Small intestine (tissue), 7 donors: ENCODE measurements at regions not wholly inside any gene's neighbourhood (a gene's known extent, or its start where the extent isn't known, plus 50 kb on each side); places are given as distances from the start of the nearest gene placed in this dataset.

Experiments
- DNase-seq, 2 donors: peaks; one replicate each; pipeline versions ENCODE4 v3.0.0 to v3.0.0-alpha.2; 2013
- FAIRE-seq: peaks from 2 replicates; lab custom pipeline; 2012; peaks lifted over from hg19 to GRCh38; lab: Jason Lieb, UNC
- H3K27ac ChIP-seq, 3 donors: one replicate each; pipeline ENCODE4 v1.5.1; 2013; ENCODE audit warnings: low read length in 2 of 3, mild to moderate bottlenecking in 2 of 3, control low read depth in 1 of 3, inconsistent platforms in 1 of 3, low read depth in 1 of 3, moderate library complexity in 1 of 3
- H3K27me3 ChIP-seq, 3 donors: one replicate each; pipeline ENCODE4 v1.6.1; 2013; ENCODE audit warnings: low read length in 3 of 3, inconsistent platforms in 1 of 3; ENCODE audit not compliant: control insufficient read depth in 3 of 3, insufficient read depth in 3 of 3
- H3K36me3 ChIP-seq, 3 donors: one replicate each; pipeline ENCODE4 v1.6.1; 2013; ENCODE audit warnings: low read length in 3 of 3, inconsistent platforms in 1 of 3, low read depth in 1 of 3, mild to moderate bottlenecking in 1 of 3, moderate library complexity in 1 of 3; ENCODE audit not compliant: control insufficient read depth in 3 of 3, insufficient read depth in 2 of 3
- H3K4me1 ChIP-seq, 3 donors: one replicate each; pipeline ENCODE4 v1.6.1; 2013; ENCODE audit warnings: low read length in 2 of 3, inconsistent platforms in 1 of 3, low read depth in 1 of 3, mild to moderate bottlenecking in 1 of 3, moderate library complexity in 1 of 3; ENCODE audit not compliant: control insufficient read depth in 3 of 3, insufficient read depth in 2 of 3
- H3K4me3 ChIP-seq, 3 donors: one replicate each; pipeline ENCODE4 v1.5.1; 2013; ENCODE audit warnings: low read length in 3 of 3, control low read depth in 1 of 3, inconsistent platforms in 1 of 3, low read depth in 1 of 3, mild to moderate bottlenecking in 1 of 3, moderate library complexity in 1 of 3
- H3K9me3 ChIP-seq, 2 donors: one replicate each; pipeline ENCODE4 v1.6.1; 2013; ENCODE audit warnings: low read depth in 1 of 2, low read length in 1 of 2; ENCODE audit not compliant: control insufficient read depth in 2 of 2, insufficient read depth in 1 of 2
- WGBS, 3 donors: extraction: QIAGEN DNeasy Blood & Tissue Kit; methylation state at CpG; one replicate each; pipeline ENCODE4 v1.1.7; 2013; 5-methylcytosine and 5-hydroxymethylcytosine counted together
- donor health status: healthy with polysubstance abuse.
- donor health status: control.
- donor health status: control.
- donor health status: Bipolar disorder and iron deficiency.
- donor health status: healthy.

DNA sequence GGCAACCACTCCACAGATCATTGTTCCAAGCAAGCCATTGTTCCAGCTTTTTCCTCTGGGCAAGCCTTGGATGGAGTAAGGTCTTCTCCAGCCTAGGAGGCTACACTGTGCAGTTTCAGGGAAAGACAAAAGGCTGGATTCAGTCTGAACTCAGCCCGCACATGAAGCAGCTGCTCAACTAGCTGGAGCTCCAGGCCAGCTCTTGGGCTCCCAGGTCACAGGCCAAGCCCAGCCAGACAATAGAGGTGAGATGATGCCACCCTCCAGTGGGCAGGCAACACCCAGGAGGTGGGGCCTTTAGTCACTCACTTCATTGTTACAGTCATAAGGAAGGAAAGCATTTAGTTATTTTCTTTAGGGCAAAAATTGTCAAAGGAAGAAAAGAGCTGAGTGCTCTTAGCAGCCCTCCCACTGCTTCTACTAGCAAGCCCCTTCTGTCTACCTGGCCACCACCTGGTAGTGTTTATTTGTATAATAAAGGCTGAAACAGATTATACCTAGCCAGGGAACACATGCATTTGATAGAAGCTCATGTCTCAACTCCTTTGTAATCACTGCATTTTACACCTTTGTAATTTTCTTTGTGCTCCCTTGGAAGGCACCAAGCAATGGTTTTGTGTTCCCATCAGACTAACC, 253.4 kb downstream of the WDR11 start:
- Histone ChIP-seq H3K4me1 (peaks cover 0 to 10% (median 0%) of the 10 kb centered on the region in 3 donors), H3K36me3 (no peaks in the 10 kb centered on the region), H3K27me3 (no peaks in the 10 kb centered on the region), H3K9me3 (peaks cover 0 to 3% of the 10 kb centered on the region in 2 donors), H3K4me3 (no peak overlapping the region), H3K27ac (no peak overlapping the region)
- no peak for FAIRE-seq
- 88 to 100% (median 95%) methylated on average over 1 of the region's 1 CpG for WGBS, 3 donors
- DNase-seq, result no peak

DNA sequence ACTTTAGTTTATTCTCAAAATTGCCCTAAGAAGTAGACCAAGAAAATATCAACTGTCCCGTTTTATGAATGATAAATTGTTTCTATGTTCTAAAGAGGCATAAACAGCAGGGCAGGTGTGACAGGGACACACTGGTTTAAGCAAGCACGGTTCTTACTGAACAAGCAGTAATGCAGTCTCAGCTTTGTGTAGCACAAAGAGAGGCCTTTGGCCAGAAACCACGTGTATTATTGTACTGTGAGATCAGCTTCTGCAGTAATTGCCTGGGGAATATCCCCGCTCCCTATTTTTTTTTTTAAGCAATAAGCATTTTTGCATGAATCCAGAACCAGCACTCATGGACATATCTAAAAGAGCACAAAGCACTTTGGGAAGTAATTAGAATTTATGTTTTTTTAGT, 255.4 kb downstream of the WDR11 start:
- H3K9me3 ChIP-seq, result peaks cover 0 to 3% of the 10 kb centered on the region in 2 donors
- WGBS, 3 donors, result 24 to 60% (median 46%) methylated on average over 4 of the region's 4 CpGs
- H3K27me3 ChIP-seq, result no peaks in the 10 kb centered on the region
- no peak overlapping the region for H3K4me3 ChIP-seq
- H3K27ac ChIP-seq, result peak overlapping the region in 1 of 3 donors; percentile 43
- FAIRE-seq (no peak), DNase-seq (peak in 1 of 2 donors; percentile 67)
- H3K4me1 ChIP-seq, result peaks cover 0 to 8% (median 0%) of the 10 kb centered on the region in 3 donors
- no peaks in the 10 kb centered on the region for H3K36me3 ChIP-seq

DNA sequence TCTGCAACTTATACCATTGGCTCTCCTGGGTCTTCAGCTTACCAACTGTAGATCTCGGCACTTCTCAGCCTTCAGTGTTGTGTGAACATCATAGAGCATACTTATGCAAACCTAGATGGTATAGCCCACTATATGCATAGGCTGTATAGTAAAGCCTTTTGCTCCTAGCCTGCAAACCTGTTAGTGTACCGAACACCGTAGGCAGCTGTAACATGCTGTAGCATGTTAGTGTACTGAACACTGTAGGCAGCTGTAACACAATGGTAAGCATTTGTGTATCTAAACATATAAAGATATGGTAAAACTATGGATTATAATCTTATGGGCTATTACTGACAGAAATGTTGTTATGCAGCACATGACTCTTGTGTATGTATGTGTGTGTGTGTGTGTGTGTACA, 256.9 kb downstream of the WDR11 start:
- H3K4me3 ChIP-seq, result no peak overlapping the region
- DNase-seq (no peak), FAIRE-seq (no peak)
- peaks cover 0 to 3% of the 10 kb centered on the region in 2 donors for H3K9me3 ChIP-seq
- H3K4me1 ChIP-seq, result peaks cover 0 to 8% (median 0%) of the 10 kb centered on the region in 3 donors
- no peak overlapping the region for H3K27ac ChIP-seq
- 95 to 97% (median 97%) methylated on average over 3 of the region's 3 CpGs for WGBS, 3 donors
- no peaks in the 10 kb centered on the region for H3K27me3 ChIP-seq
- H3K36me3 ChIP-seq, result no peaks in the 10 kb centered on the region

DNA sequence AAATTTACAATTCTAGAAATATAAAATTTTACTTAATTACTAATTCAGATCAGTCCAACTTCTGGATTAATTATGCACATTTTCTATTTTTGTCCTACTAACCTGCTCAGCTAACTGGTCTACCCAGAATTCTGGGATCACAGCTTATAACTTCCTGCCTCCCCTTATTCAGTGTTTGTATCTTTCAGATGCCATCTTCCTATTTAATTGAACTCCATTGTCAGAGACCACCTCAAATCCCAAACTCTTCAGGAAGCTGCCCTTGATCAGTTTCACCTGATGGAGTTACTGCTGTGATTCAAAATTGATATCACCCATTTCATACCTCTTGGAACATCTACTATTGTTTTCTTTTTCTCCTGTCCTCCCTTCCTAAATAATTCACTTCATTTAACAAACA, 259.2 kb downstream of the WDR11 start:
- DNase-seq (no peak), FAIRE-seq (no peak)
- Histone ChIP-seq H3K4me3 (no peak overlapping the region), H3K9me3 (peaks cover 0 to 3% of the 10 kb centered on the region in 2 donors), H3K27ac (no peak overlapping the region), H3K27me3 (peaks cover 0 to 2% (median 0%) of the 10 kb centered on the region in 3 donors), H3K36me3 (no peaks in the 10 kb centered on the region), H3K4me1 (peaks cover 0 to 8% (median 0%) of the 10 kb centered on the region in 3 donors)

DNA sequence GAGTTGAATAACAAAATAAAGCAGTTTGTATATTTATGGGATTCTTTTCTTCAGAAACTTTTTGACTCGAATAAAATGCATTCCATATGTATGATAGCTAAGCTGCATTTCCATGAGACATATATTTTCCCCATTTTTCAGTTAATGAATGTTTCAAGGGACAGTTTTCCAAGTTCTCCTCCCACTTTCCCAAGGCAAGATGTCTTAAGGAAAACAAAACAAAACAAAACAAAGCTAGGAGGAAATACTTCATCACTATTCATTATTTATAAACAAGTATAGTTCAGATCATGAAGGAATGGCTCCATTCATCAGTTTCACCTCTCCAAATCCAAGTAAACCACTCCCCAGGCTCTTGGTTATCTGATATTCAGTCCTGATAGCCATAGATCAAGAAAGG, 261.0 kb downstream of the WDR11 start:
- H3K9me3 ChIP-seq, result peaks cover 0 to 8% of the 10 kb centered on the region in 2 donors
- H3K4me3 ChIP-seq, result no peak overlapping the region
- 56 to 82% (median 68%) methylated on average over 1 of the region's 1 CpG for WGBS, 3 donors
- H3K27ac ChIP-seq, result no peak overlapping the region
- no peaks in the 10 kb centered on the region for H3K4me1 ChIP-seq
- H3K27me3 ChIP-seq, result peaks cover 0 to 2% (median 0%) of the 10 kb centered on the region in 3 donors
- no peaks in the 10 kb centered on the region for H3K36me3 ChIP-seq
- FAIRE-seq, result no peak
- no peak for DNase-seq

DNA sequence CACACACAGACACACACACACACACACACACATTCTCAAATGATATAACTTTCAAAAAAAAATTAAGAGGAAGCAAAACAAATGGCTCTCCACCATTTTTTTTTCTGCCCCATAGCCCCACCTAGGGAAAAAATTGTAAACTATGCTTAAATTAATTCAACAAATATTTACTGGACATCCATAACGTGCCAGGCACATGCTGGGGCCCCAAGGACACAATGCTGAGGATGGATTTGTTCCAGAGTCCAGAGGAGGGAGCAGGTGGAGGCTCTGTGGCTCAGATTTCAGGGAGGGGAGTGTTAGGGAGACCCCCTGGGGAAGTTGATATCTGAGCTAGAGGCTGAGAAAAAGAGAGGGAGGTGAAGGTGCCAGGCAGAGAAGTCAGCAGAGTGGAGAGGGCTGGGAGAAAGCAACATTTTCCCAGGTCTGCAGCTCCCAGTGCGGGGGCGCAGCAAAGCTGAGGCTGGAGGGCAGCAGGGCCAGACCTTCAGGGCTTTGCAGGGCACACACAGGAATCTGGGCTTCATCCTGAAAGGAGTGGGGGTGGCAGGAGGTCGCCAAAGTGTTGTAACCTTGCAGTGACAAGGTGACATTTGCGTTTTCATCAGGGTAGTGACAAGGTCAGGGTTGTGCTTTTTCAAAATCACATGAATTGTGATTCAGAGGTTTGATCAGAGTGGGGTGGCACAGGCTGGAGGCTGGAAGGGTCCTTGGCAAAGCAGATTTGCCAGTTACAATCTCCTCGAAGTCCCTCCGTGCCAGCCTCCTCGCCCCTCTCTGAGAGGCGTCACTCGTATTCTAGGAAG, 261.6 kb downstream of the WDR11 start:
- H3K36me3 ChIP-seq, result no peaks in the 10 kb centered on the region
- no peak overlapping the region for H3K27ac ChIP-seq
- 72 to 79% (median 75%) methylated on average over 10 of the region's 10 CpGs for WGBS, 3 donors
- H3K4me1 ChIP-seq, result no peaks in the 10 kb centered on the region
- FAIRE-seq (no peak), DNase-seq (no peak)
- peaks cover 0 to 5% of the 10 kb centered on the region in 2 donors for H3K9me3 ChIP-seq
- no peak overlapping the region for H3K4me3 ChIP-seq
- peaks cover 0 to 2% (median 0%) of the 10 kb centered on the region in 3 donors for H3K27me3 ChIP-seq

DNA sequence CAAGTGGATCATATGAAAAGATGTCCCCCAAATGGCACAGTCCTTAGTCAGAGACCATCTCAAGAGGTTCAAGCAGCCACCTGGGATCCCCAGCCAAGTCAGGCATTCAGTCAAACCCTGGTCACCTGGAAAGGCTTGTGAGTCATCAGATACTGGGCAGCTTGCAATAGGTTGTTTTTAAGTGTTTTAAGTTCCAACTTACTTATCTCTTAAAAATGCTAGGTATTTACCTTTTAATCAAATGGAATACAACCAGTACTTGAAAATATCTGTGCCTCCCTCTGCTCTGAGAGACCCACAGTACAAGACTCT, 262.2 kb downstream of the WDR11 start:
- Histone ChIP-seq H3K9me3 (peaks cover 0 to 5% of the 10 kb centered on the region in 2 donors), H3K27me3 (peaks cover 0 to 2% (median 0%) of the 10 kb centered on the region in 3 donors), H3K27ac (no peak overlapping the region), H3K4me1 (no peaks in the 10 kb centered on the region), H3K4me3 (no peak overlapping the region), H3K36me3 (no peaks in the 10 kb centered on the region)
- FAIRE-seq, result no peak
- no peak for DNase-seq

DNA sequence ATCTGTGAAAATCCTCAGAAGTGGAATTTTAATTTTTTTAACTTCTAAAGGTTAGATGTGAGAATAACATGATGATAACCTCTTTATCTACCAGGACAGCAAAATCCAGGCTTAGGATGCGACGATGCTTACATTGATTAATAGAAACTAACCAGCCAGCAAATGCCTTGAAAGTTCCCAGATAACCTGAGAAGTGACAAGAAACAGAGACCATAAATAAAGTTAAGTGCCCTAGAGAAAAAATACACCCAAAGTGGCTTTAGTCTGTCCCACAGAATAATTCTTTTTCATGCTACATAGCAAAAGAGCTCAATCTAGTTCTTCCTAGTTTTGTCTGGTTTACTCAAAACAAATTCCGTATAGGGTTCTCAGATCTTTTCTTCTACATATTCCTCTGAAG, 262.7 kb downstream of the WDR11 start:
- Histone ChIP-seq H3K36me3 (no peaks in the 10 kb centered on the region), H3K27me3 (peaks cover 0 to 2% (median 0%) of the 10 kb centered on the region in 3 donors), H3K9me3 (peaks cover 0 to 5% of the 10 kb centered on the region in 2 donors), H3K4me1 (no peaks in the 10 kb centered on the region), H3K4me3 (no peak overlapping the region), H3K27ac (no peak overlapping the region)
- DNase-seq (no peak), FAIRE-seq (no peak)
- 87 to 94% (median 88%) methylated on average over 3 of the region's 3 CpGs for WGBS, 3 donors
